Ovary (tissue), 3 donors: ENCODE measurements at regions not wholly inside any gene's neighbourhood (a gene's known extent, or its start where the extent isn't known, plus 50 kb on each side); places are given as distances from the start of the nearest gene placed in this dataset.

ENCODE experiments used
- POLR2A ChIP-seq: fragments of 450-650 bp; IDR thresholded peaks from one replicate; pipeline ENCODE4 v1.6.1; 2017; ENCODE audit warnings: antibody characterized with exemption, mild to moderate bottlenecking, moderate library complexity
- TF ChIP-seq, protein P1 (sequence below), 3 donors: fragments of 450-650 bp in 2 of 3; fragments of 200-600 bp in 1 of 3; IDR thresholded peaks; one replicate each; pipeline versions ENCODE4 v1.5.1 to v1.8.0; 2016 to 2022; ENCODE audit warnings: antibody characterized with exemption in 3 of 3, mild to moderate bottlenecking in 1 of 3
- donor health status: DM: no; HTN: no; CAD: no.

DNA sequence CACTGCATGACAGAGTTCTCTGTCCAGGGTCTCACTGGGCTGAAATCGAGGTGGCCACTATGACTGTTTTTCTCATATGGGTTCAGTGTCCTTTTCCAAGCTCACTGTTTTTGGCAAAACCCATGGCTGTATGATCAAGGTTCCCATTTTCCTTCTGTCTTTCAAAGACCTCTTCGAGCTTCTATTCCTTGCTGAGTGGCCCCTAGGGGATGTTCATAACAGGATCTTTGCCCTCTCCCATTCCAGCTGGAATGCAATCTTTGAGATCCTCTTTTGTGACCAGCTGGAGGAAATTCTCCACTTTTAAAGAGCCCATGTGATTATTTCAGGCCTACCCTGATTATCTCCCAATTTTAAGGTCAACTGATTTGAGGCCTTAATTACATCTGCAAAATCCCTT is 572.5 kb upstream of the SLC10A2 start:
- TF ChIP-seq, protein P1, sequence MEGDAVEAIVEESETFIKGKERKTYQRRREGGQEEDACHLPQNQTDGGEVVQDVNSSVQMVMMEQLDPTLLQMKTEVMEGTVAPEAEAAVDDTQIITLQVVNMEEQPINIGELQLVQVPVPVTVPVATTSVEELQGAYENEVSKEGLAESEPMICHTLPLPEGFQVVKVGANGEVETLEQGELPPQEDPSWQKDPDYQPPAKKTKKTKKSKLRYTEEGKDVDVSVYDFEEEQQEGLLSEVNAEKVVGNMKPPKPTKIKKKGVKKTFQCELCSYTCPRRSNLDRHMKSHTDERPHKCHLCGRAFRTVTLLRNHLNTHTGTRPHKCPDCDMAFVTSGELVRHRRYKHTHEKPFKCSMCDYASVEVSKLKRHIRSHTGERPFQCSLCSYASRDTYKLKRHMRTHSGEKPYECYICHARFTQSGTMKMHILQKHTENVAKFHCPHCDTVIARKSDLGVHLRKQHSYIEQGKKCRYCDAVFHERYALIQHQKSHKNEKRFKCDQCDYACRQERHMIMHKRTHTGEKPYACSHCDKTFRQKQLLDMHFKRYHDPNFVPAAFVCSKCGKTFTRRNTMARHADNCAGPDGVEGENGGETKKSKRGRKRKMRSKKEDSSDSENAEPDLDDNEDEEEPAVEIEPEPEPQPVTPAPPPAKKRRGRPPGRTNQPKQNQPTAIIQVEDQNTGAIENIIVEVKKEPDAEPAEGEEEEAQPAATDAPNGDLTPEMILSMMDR (IDR thresholded peaks at IDR 0.05) = no peak
- no peak for TF ChIP-seq POLR2A
